ENCODE measurements at regions not wholly inside any gene's neighbourhood (a gene's known extent, or its start where the extent isn't known, plus 50 kb on each side); places are given as distances from the start of the nearest gene placed in this dataset.

DNA sequence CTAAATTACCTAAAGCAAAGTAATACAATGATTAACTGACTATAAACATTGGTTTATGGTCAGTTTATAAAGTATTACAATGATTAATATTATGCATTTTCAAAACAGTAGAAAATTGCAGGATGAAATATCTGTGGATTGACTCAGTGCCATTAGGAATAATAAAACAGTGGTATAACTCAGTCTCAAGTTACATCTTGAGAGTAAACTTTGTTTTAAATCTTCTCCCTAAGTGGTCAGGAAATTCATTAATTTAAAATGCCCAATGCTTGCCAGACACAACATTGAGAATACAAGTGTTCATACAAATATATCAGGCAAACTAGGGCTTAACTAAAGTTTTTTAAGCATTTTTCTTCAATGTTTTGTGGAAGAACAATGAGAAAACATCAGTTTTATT lies 257.8 kb downstream of the ETV1 start:
- intact Hi-C loops (cut with micrococcal nuclease; ENCODE audit: unreplicated experiment): no loop called here
- POLR2A ChIA-PET (ENCODE audit: unreplicated experiment): no interaction called here
- Histone ChIP-seq H3K27me3 (ENCODE audit: insufficient read depth, low read depth) (no peaks in the 10 kb centered on the region), H3K4me3 (no peak overlapping the region), H3K4me2 (no peak overlapping the region), H3K79me2 (ENCODE audit: low read depth) (no peaks in the 10 kb centered on the region), H3K4me1 (replicated peaks; ENCODE audit: insufficient read depth) (no peaks in the 10 kb centered on the region), H4K20me1 (ENCODE audit: insufficient read depth) (no peaks in the 10 kb centered on the region), H2AFZ (no peak overlapping the region), H3K27ac (no peak overlapping the region), H3K9me2 (ENCODE audit: insufficient read depth) (no peaks in the 10 kb centered on the region), H3K9me3 (ENCODE audit: insufficient read depth, low read depth) (no peaks in the 10 kb centered on the region), H3K36me3 (ENCODE audit: low read depth) (no peaks in the 10 kb centered on the region), H3F3A (ENCODE audit: insufficient read depth, low read depth) (no peaks in the 10 kb centered on the region)
- TF ChIP-seq, protein P1, sequence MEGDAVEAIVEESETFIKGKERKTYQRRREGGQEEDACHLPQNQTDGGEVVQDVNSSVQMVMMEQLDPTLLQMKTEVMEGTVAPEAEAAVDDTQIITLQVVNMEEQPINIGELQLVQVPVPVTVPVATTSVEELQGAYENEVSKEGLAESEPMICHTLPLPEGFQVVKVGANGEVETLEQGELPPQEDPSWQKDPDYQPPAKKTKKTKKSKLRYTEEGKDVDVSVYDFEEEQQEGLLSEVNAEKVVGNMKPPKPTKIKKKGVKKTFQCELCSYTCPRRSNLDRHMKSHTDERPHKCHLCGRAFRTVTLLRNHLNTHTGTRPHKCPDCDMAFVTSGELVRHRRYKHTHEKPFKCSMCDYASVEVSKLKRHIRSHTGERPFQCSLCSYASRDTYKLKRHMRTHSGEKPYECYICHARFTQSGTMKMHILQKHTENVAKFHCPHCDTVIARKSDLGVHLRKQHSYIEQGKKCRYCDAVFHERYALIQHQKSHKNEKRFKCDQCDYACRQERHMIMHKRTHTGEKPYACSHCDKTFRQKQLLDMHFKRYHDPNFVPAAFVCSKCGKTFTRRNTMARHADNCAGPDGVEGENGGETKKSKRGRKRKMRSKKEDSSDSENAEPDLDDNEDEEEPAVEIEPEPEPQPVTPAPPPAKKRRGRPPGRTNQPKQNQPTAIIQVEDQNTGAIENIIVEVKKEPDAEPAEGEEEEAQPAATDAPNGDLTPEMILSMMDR (conservative IDR thresholded peaks at IDR 0.05): no peak
- no peak for TF ChIP-seq EZH2 (IDR thresholded peaks at IDR 0.05; ENCODE audit: low read depth)
- no peak for DNase-seq
- CTCF ChIA-PET: no interaction called here
- BruUV-seq (replicated peaks): no TSS peak

DNA sequence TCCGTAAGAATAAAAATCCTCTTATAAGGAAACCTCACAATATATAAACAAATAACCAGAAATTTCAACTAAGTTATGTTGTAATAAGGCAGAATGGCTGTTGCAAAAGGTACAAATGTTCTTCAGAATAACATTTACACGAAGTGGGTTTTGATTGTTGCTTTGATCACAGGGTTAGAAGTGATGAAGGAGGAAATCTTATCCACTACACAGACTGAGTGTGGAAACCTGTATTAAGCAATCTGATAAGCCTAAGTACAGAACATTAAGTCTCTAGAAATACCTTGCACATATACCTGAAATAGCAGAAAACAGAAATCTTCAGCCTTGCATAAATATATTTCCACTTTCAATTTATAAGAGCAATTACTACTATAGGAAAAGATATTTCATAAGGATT lies 251.9 kb downstream of the ETV1 start:
- H3K27ac ChIP-seq: no peak overlapping the region
- H3K79me2 ChIP-seq (ENCODE audit: low read depth): no peaks in the 10 kb centered on the region
- no peaks in the 10 kb centered on the region for H3K27me3 ChIP-seq (ENCODE audit: insufficient read depth, low read depth)
- no peaks in the 10 kb centered on the region for H3K4me1 ChIP-seq (replicated peaks; ENCODE audit: insufficient read depth)
- no peak overlapping the region for H3K4me2 ChIP-seq
- H3K4me3 ChIP-seq: no peak overlapping the region
- ChIA-PET CTCF (no interaction called here), POLR2A (ENCODE audit: unreplicated experiment) (no interaction called here)
- H2AFZ ChIP-seq: no peak overlapping the region
- H3K36me3 ChIP-seq (ENCODE audit: low read depth): no peaks in the 10 kb centered on the region
- no peaks in the 10 kb centered on the region for H3K9me3 ChIP-seq (ENCODE audit: insufficient read depth, low read depth)
- DNase-seq: no peak
- no peaks in the 10 kb centered on the region for H4K20me1 ChIP-seq (ENCODE audit: insufficient read depth)
- TF ChIP-seq, protein P1 (conservative IDR thresholded peaks at IDR 0.05): no peak
- TF ChIP-seq EZH2 (IDR thresholded peaks at IDR 0.05; ENCODE audit: low read depth): no peak
- H3F3A ChIP-seq (ENCODE audit: insufficient read depth, low read depth): no peaks in the 10 kb centered on the region
- intact Hi-C loops (cut with micrococcal nuclease; ENCODE audit: unreplicated experiment): no loop called here
- no peaks in the 10 kb centered on the region for H3K9me2 ChIP-seq (ENCODE audit: insufficient read depth)
- BruUV-seq (replicated peaks): no TSS peak

DNA sequence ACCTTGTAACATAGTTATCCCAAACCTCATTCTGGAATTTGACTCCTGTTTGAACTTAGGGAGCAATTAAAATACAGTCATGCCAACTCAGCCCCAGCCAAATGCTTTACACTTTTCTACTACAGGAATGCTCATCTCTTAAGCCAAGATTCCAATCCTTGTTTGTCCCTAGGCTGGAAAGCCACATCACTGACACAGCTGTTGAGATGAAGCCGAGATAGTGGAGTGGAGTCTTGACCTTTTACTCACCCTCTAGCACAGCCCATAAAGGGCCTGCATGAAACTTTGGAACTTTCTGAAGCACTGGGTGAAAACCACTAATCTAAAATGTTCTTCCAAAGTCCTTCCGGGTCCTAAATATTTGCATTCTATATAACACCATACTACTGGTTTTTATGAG lies 247.3 kb downstream of the ETV1 start:
- BruUV-seq (replicated peaks): no TSS peak
- Histone ChIP-seq H3K4me3 (no peak overlapping the region), H3K9me3 (ENCODE audit: insufficient read depth, low read depth) (no peaks in the 10 kb centered on the region), H3K36me3 (ENCODE audit: low read depth) (no peaks in the 10 kb centered on the region), H3F3A (ENCODE audit: insufficient read depth, low read depth) (no peaks in the 10 kb centered on the region), H3K27me3 (ENCODE audit: insufficient read depth, low read depth) (no peaks in the 10 kb centered on the region), H3K4me2 (no peak overlapping the region), H4K20me1 (ENCODE audit: insufficient read depth) (no peaks in the 10 kb centered on the region), H3K9me2 (ENCODE audit: insufficient read depth) (no peaks in the 10 kb centered on the region), H3K79me2 (ENCODE audit: low read depth) (no peaks in the 10 kb centered on the region), H2AFZ (no peak overlapping the region), H3K4me1 (replicated peaks; ENCODE audit: insufficient read depth) (no peaks in the 10 kb centered on the region), H3K27ac (no peak overlapping the region)
- ChIA-PET CTCF (interaction anchor here (2.1 kb wide), 1 partner anchor 247 kb away, joined by 8 read pairs; the partner anchor contains the start of gene ETV1), POLR2A (ENCODE audit: unreplicated experiment) (interaction anchor here (0.6 kb wide), 1 partner anchor 107 kb away, joined by 3 read pairs; no protein-coding TSS in a partner anchor)
- DNase-seq: peak; percentile 63 to 65
- intact Hi-C loops (cut with micrococcal nuclease; ENCODE audit: unreplicated experiment): loop anchor here (1.0 to 5.0 kb wide), 5 partner anchors 110 to 460 kb away; no protein-coding TSS in a partner anchor
- TF ChIP-seq EZH2 (IDR thresholded peaks at IDR 0.05; ENCODE audit: low read depth): no peak
- TF ChIP-seq, protein P1 (conservative IDR thresholded peaks at IDR 0.05): no peak

Measured in PC-9 (cell line).